GM18951 (cell line): ENCODE measurements at regions not wholly inside any gene's neighbourhood (a gene's known extent, or its start where the extent isn't known, plus 50 kb on each side); places are given as distances from the start of the nearest gene placed in this dataset.

Experiments
- POLR2A ChIP-seq: IDR thresholded peaks from 4 replicates; pipeline ENCODE4 v1.6.1; 2011; ENCODE audit warnings: mild to moderate bottlenecking; ENCODE audit not compliant: insufficient read length, insufficient read depth; ENCODE audit errors: extremely low read depth
- in situ Hi-C: fragments of 300-500 bp; cut with MboI; formaldehyde crosslinking; loops from one replicate; pipeline ENCODE4 v1.12.0; 2022; ENCODE audit warnings: low sequenced_read_pairs, mixed read lengths, inconsistent platforms; ENCODE audit not compliant: unreplicated experiment

DNA sequence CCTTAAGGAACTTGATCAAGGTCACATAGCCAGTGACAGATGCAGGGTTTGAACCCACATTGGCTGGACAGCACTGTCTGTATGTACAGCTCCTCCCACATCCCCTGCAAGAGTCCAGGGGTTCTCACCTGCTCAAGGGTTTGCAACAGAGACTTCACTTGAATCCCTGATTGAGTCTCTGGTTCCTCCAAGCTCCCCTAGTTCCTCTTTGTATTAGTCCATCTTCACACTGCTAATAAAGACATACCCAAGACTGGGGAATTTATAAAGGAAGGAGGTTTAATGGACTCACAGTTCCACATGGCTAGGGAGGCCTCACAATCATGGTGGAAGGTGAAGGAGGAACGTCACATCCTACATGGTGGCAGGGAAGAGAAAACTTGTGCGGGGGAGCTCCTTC lies 72.8 kb upstream of the CLDN10 start:
- in situ Hi-C loops = no loop called here
- TF ChIP-seq POLR2A = no peak

- in situ Hi-C loops = no loop called here
- TF ChIP-seq POLR2A = no peak
These were observed 72.4 kb upstream of the CLDN10 start for GRCh38 chr13:95480131-95480545.

- in situ Hi-C loops = no loop called here
- TF ChIP-seq POLR2A = no peak
These were observed 71.4 kb upstream of the CLDN10 start for GRCh38 chr13:95480791-95481780.

DNA sequence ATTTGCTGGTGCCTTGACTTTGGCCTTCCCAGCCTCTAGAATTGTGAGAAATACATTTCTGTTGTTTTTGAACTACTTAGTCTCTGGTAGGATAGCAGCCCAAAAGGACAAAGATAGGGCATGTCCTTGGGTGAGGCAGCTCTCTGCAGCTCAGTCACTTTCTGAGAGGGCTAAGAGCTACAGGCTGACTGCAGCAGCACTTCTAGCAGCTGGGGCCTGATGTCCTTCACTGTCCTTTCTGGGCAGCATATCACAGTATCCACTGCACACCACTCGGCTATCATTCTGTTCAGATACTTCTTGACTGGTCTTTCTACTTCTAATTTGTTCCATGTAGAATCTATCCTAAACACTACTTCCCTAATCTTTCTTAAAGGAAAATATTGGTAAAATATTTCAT lies 68.5 kb upstream of the CLDN10 start:
- no peak for TF ChIP-seq POLR2A
- in situ Hi-C loops = no loop called here

- no peak for TF ChIP-seq POLR2A
These were observed 67.4 kb upstream of the CLDN10 start for GRCh38 chr13:95485045-95485517.

GRCh38 chr13:95485518-95486144 lies 66.9 kb upstream of the CLDN10 start:
- in situ Hi-C loops = no loop called here
- no peak for TF ChIP-seq POLR2A

More at GRCh38 chr13:95485045-95485517, 67.4 kb upstream of the CLDN10 start:
- in situ Hi-C loops = no loop called here

- no peak for TF ChIP-seq POLR2A
- in situ Hi-C loops = no loop called here
These were observed 60.3 kb upstream of the CLDN10 start for GRCh38 chr13:95492044-95492801.

- in situ Hi-C loops = no loop called here
- no peak for TF ChIP-seq POLR2A
These were observed 58.3 kb upstream of the CLDN10 start for GRCh38 chr13:95494082-95494681.

DNA sequence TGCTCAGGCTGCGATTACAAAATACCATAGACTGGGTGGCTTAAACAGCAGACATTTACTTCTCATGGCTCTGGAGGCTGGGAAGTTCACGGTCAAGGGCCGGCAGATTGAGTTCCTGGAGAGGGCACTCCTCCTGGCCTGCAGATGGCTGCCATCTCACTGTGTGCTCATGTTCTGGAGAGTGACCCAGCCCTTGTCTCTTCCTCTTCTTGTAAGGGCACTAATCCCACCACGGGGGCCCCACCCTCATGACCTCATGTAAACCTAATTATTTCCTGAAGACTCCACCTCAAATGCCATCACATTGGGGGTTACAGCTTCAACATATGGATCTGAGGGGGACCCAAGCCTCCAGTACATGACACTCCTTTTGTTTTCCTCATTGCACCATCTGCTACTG lies 56.0 kb upstream of the CLDN10 start:
- in situ Hi-C loops = no loop called here

DNA sequence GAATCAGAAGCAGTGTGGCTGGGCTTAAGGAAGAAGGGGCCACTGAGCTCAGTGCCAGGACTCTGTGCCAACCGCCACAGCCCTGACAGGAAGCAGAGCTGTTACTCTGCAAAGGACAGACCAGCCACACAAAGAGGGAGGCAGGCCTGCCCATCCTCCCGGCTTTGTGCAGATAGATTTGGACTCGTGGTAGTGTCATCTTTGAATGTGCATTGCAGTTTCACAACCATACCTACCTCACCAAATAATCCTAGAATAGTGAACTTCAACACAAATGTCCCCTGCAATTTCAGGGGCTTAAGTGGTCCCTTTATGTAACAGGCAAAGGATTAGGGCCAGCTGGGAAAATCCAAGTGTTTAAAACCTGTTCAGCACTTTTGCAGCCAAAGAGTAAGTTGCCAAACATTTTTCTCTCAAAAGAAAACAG lies 55.1 kb upstream of the CLDN10 start:
- TF ChIP-seq POLR2A = no peak
- in situ Hi-C loops = no loop called here

More for the DNA sequence above, 56.0 kb upstream of the CLDN10 start:
- no peak for TF ChIP-seq POLR2A

- in situ Hi-C loops = no loop called here
- TF ChIP-seq POLR2A = no peak
These were observed 53.6 kb upstream of the CLDN10 start for GRCh38 chr13:95498886-95499285.

DNA sequence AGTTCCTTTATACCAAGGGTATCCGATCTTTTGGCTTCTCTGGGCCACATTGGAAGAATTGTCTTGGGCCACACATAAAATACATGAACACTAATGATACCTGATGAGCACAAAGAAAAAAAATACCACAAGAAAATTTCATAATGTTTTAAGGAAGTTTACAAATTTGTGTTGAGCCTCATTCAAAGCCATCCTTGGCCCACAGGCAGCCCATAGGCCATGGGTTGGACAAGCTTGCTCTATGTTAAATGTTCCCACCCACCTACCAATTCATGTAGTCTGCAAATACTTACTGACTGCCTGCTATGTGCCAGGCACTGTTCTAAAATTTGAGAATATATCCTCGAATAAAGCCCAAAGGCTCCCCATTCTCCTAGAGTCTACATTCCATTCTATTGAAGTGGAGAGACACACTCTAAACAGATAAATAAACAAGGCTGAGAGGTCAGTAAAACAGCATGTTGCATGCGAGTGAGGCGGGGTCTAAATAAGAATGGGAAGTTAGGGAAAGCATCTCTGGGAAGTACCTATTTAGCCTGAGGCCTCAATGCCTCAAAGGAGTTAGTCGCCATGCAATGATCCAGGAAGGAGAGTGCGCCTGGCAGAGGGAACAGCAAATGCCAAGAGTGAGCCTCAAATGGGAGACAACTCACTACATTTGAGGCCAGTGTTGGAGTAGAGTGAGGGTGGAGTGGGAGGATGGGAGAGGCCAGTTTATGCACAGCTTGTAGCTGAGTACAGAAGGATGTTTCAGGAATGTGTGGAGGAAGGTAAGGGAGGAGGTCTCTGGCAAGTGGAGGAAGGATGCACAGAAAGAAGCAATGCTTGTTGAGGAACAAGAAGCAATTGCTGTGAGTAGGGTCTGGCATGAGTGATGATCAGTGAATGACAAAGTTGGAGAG lies 52.5 kb upstream of the CLDN10 start:
- in situ Hi-C loops = no loop called here
- TF ChIP-seq POLR2A = no peak

- in situ Hi-C loops = no loop called here
- no peak for TF ChIP-seq POLR2A
These were observed 50.3 kb upstream of the CLDN10 start for GRCh38 chr13:95502216-95502615.
